Mesenchymal stem cell (in vitro differentiated cells and primary cell): ENCODE measurements at regions not wholly inside any gene's neighbourhood (a gene's known extent, or its start where the extent isn't known, plus 50 kb on each side); places are given as distances from the start of the nearest gene placed in this dataset.
A peak's percentile ranks its signal among the peaks of the same experiment; 100 is the strongest.

Experiments
- DNase-seq: peaks from one replicate; pipeline ENCODE4 v3.0.0-alpha.2; 2013
- H2AFZ ChIP-seq: one replicate; pipeline ENCODE4 v1.6.1; 2013; ENCODE audit warnings: low read depth, mild to moderate bottlenecking, control low read depth, inconsistent platforms, low read length, moderate library complexity
- H2AK5ac ChIP-seq: 2 replicates; pipeline ENCODE4 v1.6.1; 2013; ENCODE audit warnings: low read length, moderate library complexity, mild to moderate bottlenecking, inconsistent platforms; ENCODE audit not compliant: severe bottlenecking
- H2BK120ac ChIP-seq: one replicate; pipeline ENCODE4 v1.6.1; 2013; ENCODE audit warnings: low read depth, mild to moderate bottlenecking, inconsistent platforms, low read length, moderate library complexity
- H2BK12ac ChIP-seq, 2 experiments: one replicate each; pipeline ENCODE4 v1.6.1; 2013; ENCODE audit warnings: inconsistent platforms in 2 of 2, low read length in 2 of 2, mild to moderate bottlenecking in 2 of 2, moderate library complexity in 2 of 2, control low read depth in 1 of 2
- H2BK15ac ChIP-seq: one replicate; pipeline ENCODE4 v1.6.1; 2013; ENCODE audit warnings: mild to moderate bottlenecking, low read depth, inconsistent platforms; ENCODE audit not compliant: poor library complexity, severe bottlenecking
- H2BK5ac ChIP-seq: 2 replicates; pipeline ENCODE4 v1.6.1; 2013; ENCODE audit warnings: low read depth, mild to moderate bottlenecking, low read length, control low read depth, inconsistent platforms; ENCODE audit not compliant: poor library complexity, severe bottlenecking
- H3K14ac ChIP-seq, 2 experiments: one replicate each; pipeline ENCODE4 v1.6.1; 2013; ENCODE audit warnings: inconsistent platforms in 2 of 2, low read length in 2 of 2, control low read depth in 1 of 2, mild to moderate bottlenecking in 1 of 2, moderate library complexity in 1 of 2
- H3K18ac ChIP-seq, 2 experiments: one replicate each; pipeline ENCODE4 v1.6.1; 2013; ENCODE audit warnings: inconsistent platforms in 2 of 2, low read length in 2 of 2, control low read depth in 1 of 2, low read depth in 1 of 2, mild to moderate bottlenecking in 1 of 2
- H3K23ac ChIP-seq, 2 experiments: one replicate each; pipeline ENCODE4 v1.6.1; 2013; ENCODE audit warnings: inconsistent platforms in 2 of 2, low read length in 2 of 2, mild to moderate bottlenecking in 2 of 2, moderate library complexity in 2 of 2, control low read depth in 1 of 2
- H3K27ac ChIP-seq: 2 replicates; pipeline ENCODE4 v1.5.1; 2013; ENCODE audit warnings: mild to moderate bottlenecking, moderate library complexity, low read length, control low read depth, inconsistent platforms; ENCODE audit not compliant: poor library complexity, severe bottlenecking
- H3K27me3 ChIP-seq, 2 experiments: 2 replicates each; pipeline versions ENCODE4 v1.6.1 to v1.7.0; 2013; ENCODE audit warnings: low read length in 2 of 2, mild to moderate bottlenecking in 2 of 2, moderate library complexity in 2 of 2, control low read depth in 1 of 2, inconsistent platforms in 1 of 2; ENCODE audit not compliant: control insufficient read depth in 1 of 2, insufficient read depth in 1 of 2
- H3K36me3 ChIP-seq, 2 experiments: 2 replicates each; pipeline versions ENCODE4 v1.6.1 to v1.7.0; 2013; ENCODE audit warnings: low read length in 2 of 2, control low read depth in 1 of 2, inconsistent platforms in 1 of 2, low read depth in 1 of 2, mild to moderate bottlenecking in 1 of 2; ENCODE audit not compliant: insufficient read depth in 2 of 2, control insufficient read depth in 1 of 2
- H3K4ac ChIP-seq, 2 experiments: one replicate each; pipeline ENCODE4 v1.6.1; 2013; ENCODE audit warnings: inconsistent platforms in 2 of 2, low read length in 2 of 2, mild to moderate bottlenecking in 2 of 2, moderate library complexity in 2 of 2, control low read depth in 1 of 2, low read depth in 1 of 2
- H3K4me1 ChIP-seq: 2 replicates; pipeline ENCODE4 v1.6.1; 2013; ENCODE audit warnings: low read depth, low read length, control low read depth; ENCODE audit not compliant: control insufficient read depth, insufficient read depth
- H3K4me2 ChIP-seq: 2 replicates; pipeline ENCODE4 v1.6.1; 2013; ENCODE audit warnings: low read length, mild to moderate bottlenecking, inconsistent platforms; ENCODE audit not compliant: poor library complexity, severe bottlenecking
- H3K4me3 ChIP-seq, 2 experiments: 2 replicates each; pipeline versions ENCODE4 v1.5.1 to v1.7.0; 2013; ENCODE audit warnings: low read length in 2 of 2, mild to moderate bottlenecking in 2 of 2, control low read depth in 1 of 2, low read depth in 1 of 2; ENCODE audit not compliant: insufficient read depth in 1 of 2
- H3K79me1 ChIP-seq: replicated peaks from 2 replicates; pipeline ENCODE4 v1.6.1; 2013; ENCODE audit warnings: mild to moderate bottlenecking, control low read depth, low read length, inconsistent platforms; ENCODE audit not compliant: poor library complexity, severe bottlenecking
- H3K9ac ChIP-seq: 2 replicates; pipeline ENCODE4 v1.7.0; 2013; ENCODE audit warnings: mild to moderate bottlenecking, low read length, moderate library complexity
- H3K9me3 ChIP-seq: 2 replicates; pipeline ENCODE4 v1.7.0; 2013; ENCODE audit warnings: mild to moderate bottlenecking, low read length; ENCODE audit not compliant: control insufficient read depth
- H4K8ac ChIP-seq: one replicate; pipeline ENCODE4 v1.6.1; 2013; ENCODE audit warnings: inconsistent platforms, mild to moderate bottlenecking, low read length, moderate library complexity
- H4K91ac ChIP-seq: one replicate; pipeline ENCODE4 v1.6.1; 2013; ENCODE audit warnings: mild to moderate bottlenecking, low read length, inconsistent platforms
- WGBS: methylation state at CpG from one replicate; pipeline ENCODE4 v1.1.7; 2013; ENCODE audit warnings: mixed read lengths; 5-methylcytosine and 5-hydroxymethylcytosine counted together

- H3K9ac ChIP-seq, result no peak overlapping the region
- H3K23ac ChIP-seq, result no peak overlapping the region
- no peak overlapping the region for H3K4ac ChIP-seq
- H3K18ac ChIP-seq, result no peak overlapping the region
- peaks cover 0 to 9% of the 10 kb centered on the region in 2 experiments for H3K27me3 ChIP-seq
- H4K8ac ChIP-seq, result no peak overlapping the region
- no peak overlapping the region for H3K4me3 ChIP-seq
- no peak overlapping the region for H2BK15ac ChIP-seq
- WGBS, result 56% methylated on average over 3 of the region's 4 CpGs
- no peak overlapping the region for H4K91ac ChIP-seq
- no peak overlapping the region for H2BK12ac ChIP-seq
- no peak overlapping the region for H3K27ac ChIP-seq
- H3K14ac ChIP-seq, result no peak overlapping the region
- DNase-seq, result peak; percentile 14
- H3K9me3 ChIP-seq, result no peaks in the 10 kb centered on the region
- no peak overlapping the region for H2AFZ ChIP-seq
- no peak overlapping the region for H2AK5ac ChIP-seq
- no peak overlapping the region for H2BK5ac ChIP-seq
- H3K4me2 ChIP-seq, result no peak overlapping the region
- H3K79me1 ChIP-seq, result no peaks in the 10 kb centered on the region
- no peak overlapping the region for H2BK120ac ChIP-seq
- H3K36me3 ChIP-seq, result no peaks in the 10 kb centered on the region
- no peaks in the 10 kb centered on the region for H3K4me1 ChIP-seq
Observed at GRCh38 chr2:22355816-22356433, 1029.1 kb upstream of the KLHL29 start.

DNA sequence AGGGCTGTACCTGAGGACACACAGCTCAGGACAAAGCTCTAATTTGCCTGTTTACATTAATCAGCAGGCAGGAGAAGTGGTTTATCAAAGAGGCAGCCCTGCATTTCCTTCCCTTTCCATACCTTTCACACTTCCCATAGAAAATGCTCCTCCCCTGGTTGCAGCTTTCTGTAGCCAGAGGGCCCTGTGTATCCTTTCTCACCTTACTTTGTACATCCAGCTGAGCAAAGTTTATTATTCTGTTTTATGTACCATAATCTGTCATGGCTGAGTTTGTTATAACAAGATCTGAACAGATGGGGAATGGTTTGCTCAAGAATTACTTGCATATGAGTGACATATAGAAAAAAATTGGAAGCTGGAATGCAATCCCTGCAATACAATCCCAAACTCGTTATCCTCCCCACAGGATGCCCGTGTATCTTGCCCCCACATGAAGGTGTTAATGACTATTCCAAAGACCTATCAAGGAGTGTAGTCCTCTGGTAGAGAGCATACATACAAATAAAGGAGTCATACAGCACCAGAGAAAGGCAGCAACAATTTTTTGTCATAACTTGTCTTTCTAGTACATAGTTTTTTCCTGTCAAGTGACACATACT lies 1025.8 kb upstream of the KLHL29 start:
- Histone ChIP-seq H3K4me3 (no peak overlapping the region), H4K91ac (no peak overlapping the region), H3K4me1 (no peaks in the 10 kb centered on the region), H2AK5ac (no peak overlapping the region), H4K8ac (no peak overlapping the region), H3K36me3 (no peaks in the 10 kb centered on the region), H3K9me3 (no peaks in the 10 kb centered on the region), H2AFZ (no peak overlapping the region), H2BK120ac (no peak overlapping the region), H2BK15ac (no peak overlapping the region), H3K4me2 (no peak overlapping the region), H3K23ac (no peak overlapping the region), H3K79me1 (no peaks in the 10 kb centered on the region), H3K27ac (no peak overlapping the region), H3K18ac (no peak overlapping the region), H3K4ac (no peak overlapping the region), H3K9ac (no peak overlapping the region), H3K27me3 (peaks cover 0 to 9% of the 10 kb centered on the region in 2 experiments), H2BK12ac (no peak overlapping the region), H2BK5ac (no peak overlapping the region), H3K14ac (no peak overlapping the region)
- WGBS, result no CpG with 5 or more reads among the region's 2 CpGs
- no peak for DNase-seq

GRCh38 chr2:22360735-22361374 lies 1024.1 kb upstream of the KLHL29 start:
- H3K27ac ChIP-seq, result no peak overlapping the region

GRCh38 chr2:22361571-22361970 lies 1023.4 kb upstream of the KLHL29 start:
- Histone ChIP-seq H3K4me3 (no peak overlapping the region), H3K36me3 (no peaks in the 10 kb centered on the region), H3K4me2 (no peak overlapping the region), H4K91ac (no peak overlapping the region), H2BK5ac (no peak overlapping the region), H4K8ac (no peak overlapping the region), H3K27ac (no peak overlapping the region), H2BK15ac (no peak overlapping the region), H3K4me1 (no peaks in the 10 kb centered on the region), H3K9ac (no peak overlapping the region), H2BK12ac (no peak overlapping the region), H2AK5ac (no peak overlapping the region), H3K23ac (no peak overlapping the region), H3K18ac (no peak overlapping the region), H3K27me3 (peaks cover 0 to 6% of the 10 kb centered on the region in 2 experiments), H2AFZ (no peak overlapping the region), H3K4ac (no peak overlapping the region), H3K14ac (no peak overlapping the region), H3K79me1 (no peaks in the 10 kb centered on the region), H2BK120ac (no peak overlapping the region), H3K9me3 (no peaks in the 10 kb centered on the region)
- 100% methylated on average over 1 of the region's 2 CpGs for WGBS
- no peak for DNase-seq

More at GRCh38 chr2:22360735-22361374, 1024.1 kb upstream of the KLHL29 start:
- 60% methylated on average over 4 of the region's 4 CpGs for WGBS
- Histone ChIP-seq H2BK12ac (no peak overlapping the region), H3K4me3 (no peak overlapping the region), H4K8ac (no peak overlapping the region), H4K91ac (no peak overlapping the region), H2BK15ac (no peak overlapping the region), H3K18ac (no peak overlapping the region), H3K4ac (no peak overlapping the region), H3K4me1 (no peaks in the 10 kb centered on the region), H3K4me2 (no peak overlapping the region), H2AFZ (no peak overlapping the region), H2BK120ac (no peak overlapping the region), H3K14ac (no peak overlapping the region), H3K9me3 (no peaks in the 10 kb centered on the region), H3K36me3 (no peaks in the 10 kb centered on the region), H3K79me1 (no peaks in the 10 kb centered on the region), H2AK5ac (no peak overlapping the region), H3K23ac (no peak overlapping the region), H3K27me3 (peaks cover 0 to 6% of the 10 kb centered on the region in 2 experiments), H2BK5ac (no peak overlapping the region), H3K9ac (no peak overlapping the region)
- DNase-seq, result no peak
